Activated naive CD8-positive, alpha-beta T cell treated with anti-CD3 and anti-CD28 coated beads for 36 hours (primary cell): ENCODE measurements at regions not wholly inside any gene's neighbourhood (a gene's known extent, or its start where the extent isn't known, plus 50 kb on each side); places are given as distances from the start of the nearest gene placed in this dataset.
"Not testable (repeated sequence)": the region's sequence is repeated elsewhere in the genome, so short reads cannot be mapped to it uniquely, and the experiment has no call there.

Experiments
- DNase-seq: peaks from one replicate; pipeline ENCODE4 v3.0.0; 2021
- H3K27ac Mint-ChIP-seq: one replicate; pipeline ENCODE4 v1.8.0; 2022; ENCODE audit warnings: mild to moderate bottlenecking, moderate library complexity, mixed read lengths
- H3K27me3 Mint-ChIP-seq: one replicate; pipeline ENCODE4 v1.8.0; 2022; ENCODE audit warnings: mild to moderate bottlenecking, mixed read lengths
- H3K36me3 Mint-ChIP-seq: one replicate; pipeline ENCODE4 v1.8.0; 2021; ENCODE audit warnings: mild to moderate bottlenecking, mixed read lengths
- H3K4me1 Mint-ChIP-seq: one replicate; pipeline ENCODE4 v1.8.0; 2021; ENCODE audit warnings: mixed read lengths
- H3K4me3 Mint-ChIP-seq: one replicate; pipeline ENCODE4 v1.8.0; 2022; ENCODE audit warnings: mild to moderate bottlenecking, moderate library complexity, mixed read lengths
- H3K9me3 Mint-ChIP-seq: one replicate; pipeline ENCODE4 v1.8.0; 2022; ENCODE audit warnings: mixed read lengths

- H3K4me1 Mint-ChIP-seq: no peaks in the 10 kb centered on the region
- no peak overlapping the region for H3K4me3 Mint-ChIP-seq
- peaks cover 6% of the 10 kb centered on the region for H3K9me3 Mint-ChIP-seq
- no peaks in the 10 kb centered on the region for H3K27me3 Mint-ChIP-seq
- no peak for DNase-seq
- no peak overlapping the region for H3K27ac Mint-ChIP-seq
- H3K36me3 Mint-ChIP-seq: no peaks in the 10 kb centered on the region
Measured at GRCh38 chr4:111433441-111433840, 711.8 kb upstream of the FAM241A start.

GRCh38 chr4:111434586-111434985 is 710.7 kb upstream of the FAM241A start:
- no peaks in the 10 kb centered on the region for H3K27me3 Mint-ChIP-seq
- no peak overlapping the region for H3K4me3 Mint-ChIP-seq
- no peaks in the 10 kb centered on the region for H3K4me1 Mint-ChIP-seq
- DNase-seq: no peak
- no peak overlapping the region for H3K27ac Mint-ChIP-seq
- H3K9me3 Mint-ChIP-seq: peaks cover 6% of the 10 kb centered on the region
- no peaks in the 10 kb centered on the region for H3K36me3 Mint-ChIP-seq

- H3K36me3 Mint-ChIP-seq: no peaks in the 10 kb centered on the region
- peaks cover 5% of the 10 kb centered on the region for H3K9me3 Mint-ChIP-seq
- no peak for DNase-seq
- H3K27ac Mint-ChIP-seq: no peak overlapping the region
- no peaks in the 10 kb centered on the region for H3K27me3 Mint-ChIP-seq
- no peaks in the 10 kb centered on the region for H3K4me1 Mint-ChIP-seq
- H3K4me3 Mint-ChIP-seq: no peak overlapping the region
Measured at GRCh38 chr4:111435986-111436744, 709.1 kb upstream of the FAM241A start.

- Mint-ChIP-seq H3K9me3 (peaks cover 7% of the 10 kb centered on the region), H3K4me3 (no peak overlapping the region), H3K27ac (no peak overlapping the region), H3K27me3 (no peaks in the 10 kb centered on the region), H3K36me3 (no peaks in the 10 kb centered on the region), H3K4me1 (no peaks in the 10 kb centered on the region)
- DNase-seq: no peak
Measured at GRCh38 chr4:111441687-111442086, 703.6 kb upstream of the FAM241A start.

GRCh38 chr4:111444836-111445235 is 700.4 kb upstream of the FAM241A start:
- not testable (repeated sequence) for H3K27me3 Mint-ChIP-seq, H3K4me1 Mint-ChIP-seq, DNase-seq, H3K27ac Mint-ChIP-seq, H3K36me3 Mint-ChIP-seq, H3K4me3 Mint-ChIP-seq, H3K9me3 Mint-ChIP-seq

GRCh38 chr4:111449657-111450056 is 695.6 kb upstream of the FAM241A start:
- Mint-ChIP-seq H3K9me3 (no peaks in the 10 kb centered on the region), H3K27me3 (no peaks in the 10 kb centered on the region), H3K4me1 (no peaks in the 10 kb centered on the region), H3K27ac (no peak overlapping the region), H3K4me3 (no peak overlapping the region), H3K36me3 (no peaks in the 10 kb centered on the region)
- DNase-seq: no peak

- H3K4me3 Mint-ChIP-seq: no peak overlapping the region
- no peak overlapping the region for H3K27ac Mint-ChIP-seq
- H3K9me3 Mint-ChIP-seq: no peaks in the 10 kb centered on the region
- no peaks in the 10 kb centered on the region for H3K27me3 Mint-ChIP-seq
- no peak for DNase-seq
- no peaks in the 10 kb centered on the region for H3K36me3 Mint-ChIP-seq
- no peaks in the 10 kb centered on the region for H3K4me1 Mint-ChIP-seq
Measured at GRCh38 chr4:111450867-111451266, 694.4 kb upstream of the FAM241A start.

GRCh38 chr4:111453216-111453615 is 692.0 kb upstream of the FAM241A start:
- H3K9me3 Mint-ChIP-seq: no peaks in the 10 kb centered on the region
- H3K36me3 Mint-ChIP-seq: no peaks in the 10 kb centered on the region
- no peaks in the 10 kb centered on the region for H3K27me3 Mint-ChIP-seq
- no peaks in the 10 kb centered on the region for H3K4me1 Mint-ChIP-seq
- no peak overlapping the region for H3K27ac Mint-ChIP-seq
- no peak for DNase-seq
- no peak overlapping the region for H3K4me3 Mint-ChIP-seq

GRCh38 chr4:111454961-111455360 is 690.3 kb upstream of the FAM241A start:
- Mint-ChIP-seq H3K4me1 (no peaks in the 10 kb centered on the region), H3K4me3 (no peak overlapping the region), H3K9me3 (no peaks in the 10 kb centered on the region), H3K27ac (no peak overlapping the region), H3K27me3 (no peaks in the 10 kb centered on the region), H3K36me3 (no peaks in the 10 kb centered on the region)
- DNase-seq: no peak

GRCh38 chr4:111464251-111465045 is 680.8 kb upstream of the FAM241A start:
- Mint-ChIP-seq H3K9me3 (peaks cover 4% of the 10 kb centered on the region), H3K27ac (no peak overlapping the region), H3K4me1 (no peaks in the 10 kb centered on the region), H3K36me3 (no peaks in the 10 kb centered on the region), H3K27me3 (no peaks in the 10 kb centered on the region), H3K4me3 (no peak overlapping the region)
- no peak for DNase-seq

- DNase-seq: no peak
- Mint-ChIP-seq H3K27me3 (no peaks in the 10 kb centered on the region), H3K4me1 (no peaks in the 10 kb centered on the region), H3K9me3 (peaks cover 4% of the 10 kb centered on the region), H3K4me3 (no peak overlapping the region), H3K36me3 (no peaks in the 10 kb centered on the region), H3K27ac (no peak overlapping the region)
Measured at GRCh38 chr4:111466811-111467604, 678.2 kb upstream of the FAM241A start.

GRCh38 chr4:111475001-111475400 is 670.3 kb upstream of the FAM241A start:
- H3K4me3 Mint-ChIP-seq: no peak overlapping the region

GRCh38 chr4:111475666-111476065 is 669.6 kb upstream of the FAM241A start:
- no peak overlapping the region for H3K4me3 Mint-ChIP-seq
- no peak for DNase-seq
- no peaks in the 10 kb centered on the region for H3K4me1 Mint-ChIP-seq
- no peaks in the 10 kb centered on the region for H3K36me3 Mint-ChIP-seq
- no peaks in the 10 kb centered on the region for H3K27me3 Mint-ChIP-seq
- H3K27ac Mint-ChIP-seq: no peak overlapping the region
- peaks cover 2% of the 10 kb centered on the region for H3K9me3 Mint-ChIP-seq

More at GRCh38 chr4:111475001-111475400, 670.3 kb upstream of the FAM241A start:
- Mint-ChIP-seq H3K36me3 (no peaks in the 10 kb centered on the region), H3K27ac (no peak overlapping the region), H3K27me3 (no peaks in the 10 kb centered on the region), H3K4me1 (no peaks in the 10 kb centered on the region), H3K9me3 (peaks cover 2% of the 10 kb centered on the region)
- no peak for DNase-seq

GRCh38 chr4:111480510-111480909 is 664.7 kb upstream of the FAM241A start:
- no peak for DNase-seq
- no peaks in the 10 kb centered on the region for H3K27me3 Mint-ChIP-seq
- H3K27ac Mint-ChIP-seq: no peak overlapping the region

More at GRCh38 chr4:111480510-111480909, 664.7 kb upstream of the FAM241A start:
- H3K4me3 Mint-ChIP-seq: no peak overlapping the region
- H3K36me3 Mint-ChIP-seq: no peaks in the 10 kb centered on the region
- peaks cover 2% of the 10 kb centered on the region for H3K9me3 Mint-ChIP-seq
- H3K4me1 Mint-ChIP-seq: no peaks in the 10 kb centered on the region
